Uterus (tissue), 3 donors: ENCODE measurements at regions not wholly inside any gene's neighbourhood (a gene's known extent, or its start where the extent isn't known, plus 50 kb on each side); places are given as distances from the start of the nearest gene placed in this dataset.

Experiments used
- DNase-seq, 2 donors: peaks; one replicate each; pipeline ENCODE4 v3.0.0-alpha.2; 2019 to 2020
- H3K27ac ChIP-seq, 2 donors: fragments of 200-600 bp; sonication (generic); 1 replicate in 1 of 2; 2 replicates in 1 of 2; pipeline ENCODE4 v1.5.1; 2016 to 2018
- H3K27me3 ChIP-seq, 2 donors: fragments of 200-600 bp; sonication (generic); one replicate each; pipeline ENCODE4 v1.5.1; 2018 to 2019; ENCODE audit warnings: control low read depth in 1 of 2
- H3K36me3 ChIP-seq, 2 donors: fragments of 200-600 bp; sonication (generic); one replicate each; pipeline ENCODE4 v1.5.1; 2019; ENCODE audit warnings: control low read depth in 1 of 2
- H3K4me1 ChIP-seq, 2 donors: fragments of 200-600 bp; sonication (generic); one replicate each; pipeline ENCODE4 v1.5.1; 2018 to 2019; ENCODE audit warnings: control low read depth in 1 of 2
- H3K4me3 ChIP-seq, 2 donors: fragments of 200-600 bp; sonication (generic); 1 replicate in 1 of 2; 2 replicates in 1 of 2; pipeline ENCODE4 v1.5.1; 2018 to 2019; ENCODE audit warnings: mild to moderate bottlenecking in 1 of 2
- H3K9me3 ChIP-seq, 2 donors: fragments of 200-600 bp; sonication (generic); one replicate each; pipeline ENCODE4 v1.5.1; 2019; ENCODE audit warnings: control low read depth in 1 of 2
- POLR2A ChIP-seq, 2 donors: fragments of 450-650 bp; IDR thresholded peaks; one replicate each; pipeline ENCODE4 v1.6.1; 2016; ENCODE audit warnings: antibody characterized with exemption in 2 of 2, mild to moderate bottlenecking in 1 of 2, moderate library complexity in 1 of 2
- intact Hi-C: fragments of 100-400 bp; cut with DNase I; formaldehyde crosslinking; loops from one replicate; pipeline ENCODE4 v1.15.1; 2023; ENCODE audit warnings: low total_unique reads
- TF ChIP-seq, protein P1 (sequence below), 4 experiments: fragments of 200-600 bp in 2 of 4; fragments of 450-650 bp in 2 of 4; sonication (generic) in 2 of 4; IDR thresholded peaks; one replicate each; pipeline ENCODE4 v1.5.1; 2016 to 2019; ENCODE audit warnings: antibody characterized with exemption in 4 of 4, mild to moderate bottlenecking in 2 of 4, moderate library complexity in 1 of 4
- donor health status: DM: yes; HTN: yes; CAD: no.

DNA sequence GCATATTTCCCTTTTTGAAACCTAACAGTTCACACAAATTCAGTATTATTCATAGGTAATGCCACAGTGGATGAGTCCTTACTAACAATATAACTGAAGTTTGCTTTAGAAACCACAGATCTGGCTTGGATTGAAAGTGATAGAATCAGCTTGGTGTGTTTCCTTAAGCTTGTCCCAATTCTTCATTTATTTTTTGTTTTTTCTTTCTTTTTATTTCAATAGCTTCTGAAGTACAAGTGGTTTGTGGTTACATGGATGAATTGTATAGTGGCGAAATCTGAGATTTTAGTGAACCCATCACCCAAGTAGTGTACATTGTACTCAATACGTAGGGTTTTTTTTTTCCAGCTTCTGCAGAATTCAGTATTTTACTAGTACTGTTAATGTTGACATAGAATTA lies 518.2 kb upstream of the SEMA3D start:
- H3K4me1 ChIP-seq = no peaks in the 10 kb centered on the region
- H3K4me3 ChIP-seq = no peak overlapping the region
- TF ChIP-seq POLR2A (IDR thresholded peaks at IDR 0.05) = no peak
- TF ChIP-seq, protein P1, sequence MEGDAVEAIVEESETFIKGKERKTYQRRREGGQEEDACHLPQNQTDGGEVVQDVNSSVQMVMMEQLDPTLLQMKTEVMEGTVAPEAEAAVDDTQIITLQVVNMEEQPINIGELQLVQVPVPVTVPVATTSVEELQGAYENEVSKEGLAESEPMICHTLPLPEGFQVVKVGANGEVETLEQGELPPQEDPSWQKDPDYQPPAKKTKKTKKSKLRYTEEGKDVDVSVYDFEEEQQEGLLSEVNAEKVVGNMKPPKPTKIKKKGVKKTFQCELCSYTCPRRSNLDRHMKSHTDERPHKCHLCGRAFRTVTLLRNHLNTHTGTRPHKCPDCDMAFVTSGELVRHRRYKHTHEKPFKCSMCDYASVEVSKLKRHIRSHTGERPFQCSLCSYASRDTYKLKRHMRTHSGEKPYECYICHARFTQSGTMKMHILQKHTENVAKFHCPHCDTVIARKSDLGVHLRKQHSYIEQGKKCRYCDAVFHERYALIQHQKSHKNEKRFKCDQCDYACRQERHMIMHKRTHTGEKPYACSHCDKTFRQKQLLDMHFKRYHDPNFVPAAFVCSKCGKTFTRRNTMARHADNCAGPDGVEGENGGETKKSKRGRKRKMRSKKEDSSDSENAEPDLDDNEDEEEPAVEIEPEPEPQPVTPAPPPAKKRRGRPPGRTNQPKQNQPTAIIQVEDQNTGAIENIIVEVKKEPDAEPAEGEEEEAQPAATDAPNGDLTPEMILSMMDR (IDR thresholded peaks at IDR 0.05) = no peak
- H3K9me3 ChIP-seq = no peaks in the 10 kb centered on the region
- no peaks in the 10 kb centered on the region for H3K27me3 ChIP-seq
- intact Hi-C loops = no loop called here
- no peak overlapping the region for H3K27ac ChIP-seq
- DNase-seq = no peak
- H3K36me3 ChIP-seq = no peaks in the 10 kb centered on the region

DNA sequence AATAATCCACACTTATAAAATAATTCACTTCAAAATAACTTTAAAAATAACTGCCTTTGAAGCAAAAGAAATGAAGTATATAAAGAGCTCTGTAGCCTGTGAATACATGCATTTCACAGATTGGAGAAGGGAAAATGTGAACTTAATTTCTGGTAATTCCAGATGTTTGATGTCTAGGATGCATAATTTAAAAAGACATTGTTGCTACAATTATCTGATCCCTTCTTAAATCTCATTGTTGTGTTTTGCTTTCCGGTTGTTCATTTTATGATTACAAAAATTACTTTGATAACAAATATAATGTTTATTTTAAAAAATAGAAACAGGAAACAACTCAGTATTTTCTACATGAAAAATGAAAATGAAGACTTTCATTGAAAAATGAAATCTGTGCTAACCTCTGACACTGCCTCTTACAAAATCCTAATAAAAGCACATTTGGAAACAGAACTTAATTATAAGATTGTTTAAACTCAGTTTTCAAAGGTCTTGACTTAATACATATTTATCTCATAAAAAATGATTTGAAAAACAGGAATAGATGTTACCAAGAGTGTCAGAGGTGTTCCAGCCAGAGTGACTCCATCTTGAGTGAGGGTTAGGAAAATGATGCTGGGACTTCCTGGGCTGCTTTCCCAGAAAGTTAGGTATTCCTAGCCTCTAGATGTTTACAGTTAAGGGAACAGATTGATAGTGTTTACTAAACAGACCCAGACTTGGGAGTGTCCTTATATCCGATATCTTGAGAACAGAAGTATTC lies 516.6 kb upstream of the SEMA3D start:
- H3K36me3 ChIP-seq = no peaks in the 10 kb centered on the region
- TF ChIP-seq POLR2A (IDR thresholded peaks at IDR 0.05) = no peak
- TF ChIP-seq, protein P1 (IDR thresholded peaks at IDR 0.05) = no peak
- intact Hi-C loops = no loop called here

DNA sequence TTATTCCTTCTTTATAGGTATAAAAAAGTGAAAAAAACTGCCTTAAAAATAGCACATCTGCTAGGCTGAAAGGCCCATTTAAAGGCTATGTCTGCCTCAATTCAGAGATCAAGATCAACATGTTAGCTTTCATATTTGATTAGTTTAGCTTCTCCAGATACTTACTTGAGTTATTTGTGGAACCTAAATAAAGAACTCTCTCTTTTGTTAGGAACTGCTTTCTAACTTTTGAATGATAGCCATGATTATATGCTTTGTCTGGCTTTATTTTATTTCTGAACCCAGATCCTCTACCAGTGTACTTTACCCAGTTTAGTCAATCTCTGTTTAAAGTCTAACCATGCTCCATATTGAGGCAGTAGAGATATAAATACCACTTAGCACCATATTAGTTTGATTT lies 515.5 kb upstream of the SEMA3D start:
- Histone ChIP-seq H3K27ac (no peak overlapping the region), H3K4me3 (no peak overlapping the region), H3K27me3 (no peaks in the 10 kb centered on the region), H3K4me1 (no peaks in the 10 kb centered on the region), H3K36me3 (no peaks in the 10 kb centered on the region), H3K9me3 (no peaks in the 10 kb centered on the region)
- DNase-seq = no peak
- intact Hi-C loops = no loop called here
- TF ChIP-seq POLR2A (IDR thresholded peaks at IDR 0.05) = no peak
- TF ChIP-seq, protein P1 (IDR thresholded peaks at IDR 0.05) = no peak

More for the DNA sequence above, 516.6 kb upstream of the SEMA3D start:
- no peak overlapping the region for H3K27ac ChIP-seq
- DNase-seq = no peak
- H3K27me3 ChIP-seq = no peaks in the 10 kb centered on the region
- H3K4me3 ChIP-seq = no peak overlapping the region
- H3K4me1 ChIP-seq = no peaks in the 10 kb centered on the region
- H3K9me3 ChIP-seq = no peaks in the 10 kb centered on the region

DNA sequence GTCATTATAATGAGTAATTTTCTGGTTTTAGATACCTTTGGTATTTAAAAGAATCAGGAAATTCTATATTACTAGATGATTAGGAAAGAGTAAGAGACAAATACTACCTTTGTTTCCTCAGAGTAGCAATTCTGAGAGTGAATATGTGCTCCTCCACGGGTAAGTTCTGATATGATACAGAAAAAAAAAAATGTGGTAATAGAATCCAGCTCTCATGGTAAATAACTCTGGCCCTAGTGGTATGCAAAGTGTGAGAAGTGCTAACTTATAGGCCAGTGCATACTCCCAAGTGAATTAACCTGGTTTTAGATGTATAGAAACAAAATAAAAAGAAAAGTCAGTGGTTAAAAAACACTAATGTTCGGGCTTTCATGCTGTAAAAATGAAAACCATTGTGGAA lies 512.6 kb upstream of the SEMA3D start:
- no peak for DNase-seq
- H3K9me3 ChIP-seq = no peaks in the 10 kb centered on the region
- no peaks in the 10 kb centered on the region for H3K27me3 ChIP-seq
- no peaks in the 10 kb centered on the region for H3K4me1 ChIP-seq
- intact Hi-C loops = no loop called here
- no peak overlapping the region for H3K27ac ChIP-seq
- TF ChIP-seq, protein P1 (IDR thresholded peaks at IDR 0.05) = no peak
- TF ChIP-seq POLR2A (IDR thresholded peaks at IDR 0.05) = no peak
- H3K36me3 ChIP-seq = no peaks in the 10 kb centered on the region
- no peak overlapping the region for H3K4me3 ChIP-seq

DNA sequence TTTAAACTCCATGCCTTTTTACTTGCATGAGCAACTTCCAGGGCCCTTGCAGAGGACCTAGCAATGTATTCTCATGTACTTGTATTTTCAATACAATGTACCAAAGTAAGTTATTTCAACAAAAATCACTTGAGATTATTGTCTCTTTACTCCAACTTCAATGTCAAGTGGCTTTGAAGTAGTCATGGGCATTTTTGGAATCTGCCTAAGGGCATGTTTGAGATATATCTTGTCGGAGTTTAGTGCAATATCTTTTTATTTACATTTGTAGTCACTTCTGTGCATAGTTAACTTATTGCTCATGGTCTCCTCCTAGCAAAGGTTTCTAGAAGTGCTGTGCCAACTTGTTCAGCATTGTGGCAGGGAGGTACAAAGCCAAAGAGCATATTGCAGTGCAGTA lies 508.7 kb upstream of the SEMA3D start:
- intact Hi-C loops = no loop called here
- no peaks in the 10 kb centered on the region for H3K4me1 ChIP-seq
- DNase-seq = no peak
- H3K9me3 ChIP-seq = no peaks in the 10 kb centered on the region
- H3K36me3 ChIP-seq = no peaks in the 10 kb centered on the region
- H3K4me3 ChIP-seq = no peak overlapping the region
- H3K27me3 ChIP-seq = no peaks in the 10 kb centered on the region
- H3K27ac ChIP-seq = no peak overlapping the region
- TF ChIP-seq POLR2A (IDR thresholded peaks at IDR 0.05) = no peak
- TF ChIP-seq, protein P1 (IDR thresholded peaks at IDR 0.05) = no peak
